ENCODE measurements at regions not wholly inside any gene's neighbourhood (a gene's known extent, or its start where the extent isn't known, plus 50 kb on each side); places are given as distances from the start of the nearest gene placed in this dataset.
"Not testable (repeated sequence)": the region's sequence is repeated elsewhere in the genome, so short reads cannot be mapped to it uniquely, and the experiment has no call there.

DNA sequence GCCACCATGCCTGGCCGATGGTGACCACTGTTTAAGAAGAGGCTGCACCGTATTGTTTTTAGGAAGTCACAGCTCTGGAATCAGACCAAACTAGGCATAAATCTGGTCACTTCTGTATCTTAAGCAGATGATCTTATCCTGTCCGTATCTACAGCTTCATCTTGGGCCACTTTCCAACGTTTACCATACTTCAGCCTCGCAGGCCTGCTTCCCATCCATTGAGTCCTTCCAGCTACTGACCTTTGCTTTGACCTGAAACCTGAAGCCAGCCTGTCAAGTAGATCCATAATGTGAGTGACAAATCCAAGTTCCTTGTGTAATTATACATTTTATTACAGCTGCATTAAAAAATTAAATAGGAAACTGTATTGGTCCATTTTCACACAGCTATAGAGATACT lies 1033.0 kb downstream of the CDH11 start:
- DNase-seq: no peak

DNA sequence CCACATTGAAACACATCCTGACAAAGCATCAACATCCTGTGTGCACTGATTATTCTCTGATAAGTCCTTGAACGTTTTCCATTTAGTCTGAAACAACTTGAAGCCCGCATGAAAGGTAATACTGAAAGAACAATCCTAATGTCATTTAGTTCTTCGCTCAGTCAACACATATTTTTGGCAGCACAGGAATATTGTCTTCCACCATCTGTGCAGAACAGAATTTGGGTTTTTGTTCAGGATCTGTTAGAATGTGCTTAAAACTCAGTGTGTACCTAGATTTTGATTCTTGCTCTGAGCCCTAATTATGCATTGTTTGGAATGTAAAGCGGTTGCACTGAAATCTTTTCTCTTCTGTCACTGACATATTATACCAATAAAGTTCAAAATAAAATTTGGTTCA lies 1036.6 kb downstream of the CDH11 start:
- DNase-seq: no peak

DNA sequence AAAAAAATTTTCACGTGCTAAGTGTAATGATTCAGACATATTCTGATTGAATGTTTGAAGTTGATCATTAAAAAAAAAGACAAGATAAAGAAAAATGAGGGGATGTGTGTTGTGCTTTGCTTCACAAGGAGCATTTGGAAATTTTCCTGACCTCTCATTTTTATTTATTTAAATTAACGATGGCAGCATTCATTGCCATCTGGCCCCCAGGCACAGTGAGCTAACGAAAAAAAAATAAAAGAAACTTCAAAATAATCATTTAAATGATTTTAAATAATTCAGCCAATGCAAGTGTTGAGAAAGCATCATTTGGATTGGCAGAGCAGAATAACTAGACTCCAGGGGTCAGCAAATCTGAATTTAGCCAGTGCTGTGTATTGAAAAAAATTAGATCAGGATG lies 1037.2 kb downstream of the CDH11 start:
- no peak for DNase-seq

DNA sequence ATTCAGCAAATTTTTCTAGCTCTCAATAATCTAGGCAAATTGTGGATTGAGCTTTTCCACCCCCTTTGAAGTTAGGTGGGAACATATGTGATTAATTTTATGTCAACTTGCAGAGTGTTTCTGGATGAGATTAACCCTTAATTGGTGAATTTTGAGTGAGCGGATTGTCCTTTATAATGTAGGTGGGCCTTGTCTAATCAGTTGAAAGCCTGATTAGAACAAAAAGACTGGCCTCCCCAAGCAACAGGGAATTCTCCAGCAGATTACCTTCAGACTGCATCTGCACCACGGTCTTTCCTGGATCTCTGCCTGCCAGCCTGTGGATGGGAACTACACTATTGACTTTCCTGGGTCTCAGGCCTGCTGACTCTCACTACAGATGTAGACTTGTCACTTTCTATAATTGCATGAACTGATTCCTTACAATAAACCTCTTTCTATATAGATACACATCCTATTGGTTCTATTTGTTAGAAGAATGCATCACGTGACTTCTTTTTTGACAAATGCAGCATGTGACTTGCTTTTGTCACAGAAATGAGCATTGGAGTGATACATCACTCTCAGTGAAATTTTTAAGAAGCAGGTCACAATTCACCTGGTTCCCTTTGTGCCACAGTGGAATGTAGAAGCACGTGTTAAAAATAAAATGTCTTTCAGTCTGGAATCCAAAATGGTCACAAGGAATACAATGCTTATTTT lies 1038.3 kb downstream of the CDH11 start:
- no peak for DNase-seq

DNA sequence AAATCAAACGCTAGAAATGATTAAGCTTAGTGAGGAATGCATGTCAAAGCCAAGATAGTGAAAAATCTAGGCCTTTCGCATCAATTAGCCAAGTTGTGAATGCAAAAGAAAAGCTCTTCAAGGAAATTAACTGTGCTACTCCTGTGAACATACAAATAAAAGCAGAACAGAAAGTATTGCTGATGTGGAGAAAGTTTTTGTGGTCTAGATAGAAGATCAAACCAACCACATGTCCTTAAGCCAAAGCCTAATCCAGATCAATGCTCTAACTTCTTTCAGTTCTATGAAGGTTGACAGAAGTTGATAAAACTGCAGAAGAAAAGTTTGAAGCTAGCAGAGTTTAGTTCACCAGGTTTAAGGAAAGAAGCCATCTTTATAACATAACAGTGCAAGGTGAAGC lies 1044.6 kb downstream of the CDH11 start:
- no peak for DNase-seq

DNA sequence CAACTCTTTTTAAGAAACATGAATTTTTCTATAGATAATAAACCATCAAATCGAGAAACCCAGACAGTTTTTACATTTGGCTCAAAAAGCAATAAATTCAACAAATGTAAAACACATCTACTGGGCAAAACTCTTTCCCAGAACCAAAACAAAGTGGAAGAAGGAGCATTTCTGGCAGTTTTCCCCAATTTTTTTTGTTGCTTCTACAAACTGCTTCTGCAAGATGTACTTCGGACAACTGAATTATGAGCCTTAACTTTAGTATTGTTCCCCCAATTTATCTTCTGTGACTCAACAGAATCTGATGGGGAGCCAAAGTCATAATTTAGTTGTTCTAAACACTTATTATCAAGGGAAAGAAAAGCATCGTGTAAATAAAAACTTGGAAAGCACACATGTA lies 1047.2 kb downstream of the CDH11 start:
- DNase-seq: no peak

DNA sequence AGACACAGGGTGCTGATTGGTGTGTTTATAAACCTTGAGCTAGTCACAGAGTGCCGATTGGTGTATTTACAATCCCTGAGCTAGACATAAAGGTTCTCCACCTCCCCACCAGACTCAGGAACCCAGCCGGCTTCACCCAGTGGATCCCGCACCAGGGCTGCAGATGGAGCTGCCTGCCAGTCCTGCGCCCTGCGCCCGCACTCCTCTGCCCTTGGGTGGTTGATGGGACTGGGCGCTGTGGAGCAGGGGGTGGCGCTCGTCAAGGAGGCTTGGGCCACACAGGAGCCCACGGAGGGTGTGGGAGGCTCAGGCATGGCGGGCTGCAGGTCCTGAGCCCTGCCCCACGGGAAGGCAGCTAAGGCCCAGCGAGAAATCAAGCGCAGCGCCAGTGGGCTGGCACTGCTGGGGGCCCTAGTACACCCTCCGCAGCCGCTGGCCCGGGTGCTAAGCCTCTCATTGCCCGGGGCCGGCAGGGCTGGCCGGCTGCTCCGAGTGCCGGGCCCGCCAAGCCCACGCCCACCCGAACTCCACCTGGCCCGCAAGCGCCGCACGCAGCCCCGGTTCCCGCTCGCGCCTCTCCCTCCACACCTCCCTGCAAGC lies 1049.6 kb downstream of the CDH11 start:
- DNase-seq: not testable (repeated sequence)

DNA sequence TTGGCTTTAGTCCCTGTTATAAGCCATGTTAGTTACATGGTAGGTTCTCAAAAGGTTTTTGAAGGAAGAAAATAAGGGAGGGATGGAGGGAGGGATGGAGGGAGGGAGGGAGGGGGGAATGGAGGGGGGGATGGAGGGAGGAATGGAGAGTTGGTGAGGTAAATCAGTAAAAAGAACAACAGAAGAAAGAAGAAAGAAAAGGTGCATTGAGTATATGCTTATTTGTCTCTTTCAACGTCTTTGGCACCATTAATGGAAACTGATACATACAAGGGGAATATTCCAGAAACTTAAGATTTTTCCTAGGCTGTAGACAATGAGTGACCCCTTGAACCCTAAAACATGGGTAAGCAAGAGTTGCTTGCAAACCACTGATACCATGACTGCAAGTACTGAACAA lies 1056.3 kb downstream of the CDH11 start:
- DNase-seq: no peak

DNA sequence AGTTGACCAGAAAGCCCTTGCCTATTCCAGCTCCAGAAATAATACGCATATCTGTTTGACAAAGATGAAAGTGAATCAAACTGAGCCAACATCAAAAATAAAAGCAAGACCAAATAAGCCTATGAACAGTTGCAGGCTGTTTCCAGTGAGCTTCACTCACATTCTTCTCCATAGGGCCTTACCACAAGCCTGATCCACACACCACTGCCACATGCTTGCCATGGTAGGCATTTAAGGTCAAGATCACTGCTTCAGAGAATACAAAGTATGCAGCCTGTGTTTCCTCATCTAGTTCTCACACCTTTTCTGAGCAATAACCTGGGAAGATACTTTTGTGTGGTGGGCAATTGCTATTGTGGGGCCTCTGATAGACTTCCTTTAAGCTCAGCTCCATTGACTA lies 1060.2 kb downstream of the CDH11 start:
- DNase-seq: no peak

DNA sequence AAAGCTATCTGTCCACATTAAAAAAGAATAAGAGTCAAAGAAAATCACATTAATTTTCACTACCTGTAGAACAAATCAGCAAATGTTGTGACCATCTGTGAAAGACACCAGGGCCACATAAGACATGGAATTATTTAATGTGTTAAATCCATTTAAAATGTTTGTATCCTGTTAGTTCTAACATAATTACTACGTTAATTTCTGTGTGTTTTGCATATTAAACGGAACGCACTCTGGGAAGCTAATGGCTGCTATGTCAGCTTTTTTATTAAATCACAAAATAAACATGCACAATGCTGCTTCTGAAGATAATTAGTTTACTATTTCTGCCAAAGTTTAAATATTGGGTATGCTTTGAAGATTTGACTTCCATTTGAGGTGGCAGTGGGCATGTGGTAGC lies 1061.2 kb downstream of the CDH11 start:
- DNase-seq: no peak

DNA sequence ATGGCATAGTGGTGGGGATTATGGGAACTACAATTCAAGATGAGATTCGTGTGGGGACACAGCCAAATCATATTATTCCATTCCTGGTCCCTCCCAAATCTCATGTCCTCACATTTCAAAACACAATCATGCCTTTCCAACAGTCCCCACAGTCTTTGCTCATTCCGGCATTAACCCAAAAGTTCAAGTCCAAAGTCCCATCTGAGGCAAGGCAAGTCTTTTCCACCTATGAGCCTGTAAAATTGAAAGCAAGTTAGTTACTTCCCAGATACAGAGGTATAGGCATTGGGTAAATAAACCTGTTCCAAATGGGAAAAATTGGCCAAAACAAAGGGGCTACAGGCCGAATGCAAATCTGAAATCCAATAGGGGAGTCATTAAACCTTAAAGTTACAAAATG lies 1063.2 kb downstream of the CDH11 start:
- no peak for DNase-seq

DNA sequence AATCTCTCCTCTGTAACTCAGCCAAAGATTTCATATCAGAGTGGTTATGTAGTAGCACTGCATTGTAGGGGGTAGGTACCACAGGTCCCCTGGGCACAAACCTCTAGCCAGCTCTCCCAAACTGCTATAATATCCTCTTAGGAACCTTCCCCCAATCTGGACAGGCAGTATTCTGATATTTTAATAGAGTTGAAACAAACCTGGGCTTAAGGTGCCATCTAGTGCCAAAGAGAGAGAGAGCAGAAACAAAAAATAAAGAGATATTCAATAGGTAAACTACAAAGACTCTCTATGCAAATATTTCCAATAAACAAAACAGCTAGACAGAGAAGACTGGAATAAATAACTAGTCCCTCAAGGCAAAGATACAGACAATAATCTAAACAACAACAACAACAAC lies 1070.0 kb downstream of the CDH11 start:
- DNase-seq: no peak

DNA sequence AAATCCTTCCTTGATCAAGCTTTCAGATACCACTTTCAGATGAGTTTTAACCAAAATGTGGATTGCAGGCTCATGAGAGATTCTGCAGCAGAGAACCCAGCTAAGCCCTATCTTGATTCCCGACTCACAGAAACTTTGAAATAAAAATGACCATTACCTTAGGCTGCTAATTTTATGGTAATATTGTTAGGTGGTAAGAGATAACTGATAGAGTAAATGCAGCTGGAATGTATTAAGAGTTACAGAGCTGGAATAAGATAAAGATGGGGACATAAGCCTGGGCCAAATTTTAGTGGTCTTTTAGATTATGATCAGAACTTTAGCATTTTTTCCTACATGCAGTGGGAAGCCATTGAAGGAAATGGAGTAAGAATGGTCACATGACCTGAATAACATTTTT lies 1074.0 kb downstream of the CDH11 start:
- DNase-seq: no peak

DNA sequence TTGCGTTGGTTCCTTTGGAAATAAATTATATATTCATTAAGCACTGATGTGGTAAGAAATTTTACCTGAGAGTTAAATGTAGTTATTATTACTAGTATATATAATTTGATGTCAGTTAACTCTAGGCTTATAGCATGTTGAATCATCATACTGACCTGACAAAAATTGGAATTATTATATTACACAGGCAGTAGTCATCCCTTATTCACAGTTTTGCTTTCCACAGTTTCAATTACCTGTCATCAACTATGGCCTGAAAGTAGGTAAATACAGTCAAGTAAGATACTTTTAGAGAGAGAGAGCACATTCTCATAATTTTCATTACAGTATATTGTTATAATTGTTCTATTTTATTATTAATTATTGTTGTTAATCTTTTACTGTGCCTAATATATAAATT lies 1074.7 kb downstream of the CDH11 start:
- no peak for DNase-seq

DNA sequence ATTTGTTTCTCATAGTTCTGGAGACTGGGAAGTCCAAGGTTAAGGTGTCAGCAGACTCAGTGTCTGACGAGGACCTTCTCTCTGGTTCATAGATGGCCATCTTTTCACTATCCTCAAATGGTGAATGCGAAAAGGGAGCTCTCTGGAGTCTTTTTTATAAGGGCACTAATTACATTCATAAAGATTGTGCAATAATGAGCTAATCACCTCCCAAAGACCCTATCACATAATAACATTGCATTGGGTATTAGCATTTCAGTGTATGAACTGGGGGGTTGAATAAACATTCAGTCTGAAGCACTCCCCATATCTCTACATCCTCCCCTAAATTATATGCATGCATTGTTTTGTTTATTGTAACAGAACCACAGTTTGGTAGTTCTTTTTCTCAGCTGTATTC lies 1086.5 kb downstream of the CDH11 start:
- DNase-seq: no peak

DNA sequence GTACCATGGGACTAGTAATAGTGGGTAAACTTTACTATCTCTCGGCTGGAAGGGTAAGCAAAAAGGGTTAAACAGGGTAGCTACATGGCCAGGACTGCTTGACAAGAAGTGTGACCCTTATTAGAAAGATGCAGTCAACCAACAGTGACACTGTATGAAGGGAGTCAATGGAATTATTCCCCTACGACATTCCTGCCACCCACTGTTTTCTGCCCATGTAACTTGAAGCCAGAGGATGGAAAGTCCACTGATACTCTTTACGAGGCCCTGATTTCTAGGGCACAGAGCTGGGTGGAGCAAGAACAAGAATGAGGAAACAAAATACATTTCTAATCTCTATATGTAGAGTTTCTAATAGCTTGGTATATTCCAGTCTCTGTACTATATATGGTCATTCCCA lies 1102.5 kb downstream of the CDH11 start:
- DNase-seq: no peak

DNA sequence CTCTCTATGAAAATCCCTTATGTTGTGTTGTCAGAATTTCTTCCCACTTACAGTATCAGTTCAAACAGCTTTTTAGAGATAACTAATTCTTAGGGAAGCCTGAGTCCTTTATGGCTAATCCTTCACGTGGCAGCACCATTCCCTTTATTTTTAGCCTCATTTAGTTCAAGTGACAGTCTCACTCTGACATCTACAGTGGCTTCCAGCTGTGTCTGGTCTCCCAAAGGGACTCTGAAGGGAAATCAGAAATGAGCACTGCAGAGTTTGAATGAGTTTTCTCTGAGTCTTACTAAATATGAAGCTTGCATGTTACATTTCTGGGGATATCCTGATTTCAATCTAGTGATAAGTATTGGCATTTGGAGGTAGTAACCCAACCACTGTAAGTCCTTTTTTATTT lies 1104.1 kb downstream of the CDH11 start:
- DNase-seq: no peak

DNA sequence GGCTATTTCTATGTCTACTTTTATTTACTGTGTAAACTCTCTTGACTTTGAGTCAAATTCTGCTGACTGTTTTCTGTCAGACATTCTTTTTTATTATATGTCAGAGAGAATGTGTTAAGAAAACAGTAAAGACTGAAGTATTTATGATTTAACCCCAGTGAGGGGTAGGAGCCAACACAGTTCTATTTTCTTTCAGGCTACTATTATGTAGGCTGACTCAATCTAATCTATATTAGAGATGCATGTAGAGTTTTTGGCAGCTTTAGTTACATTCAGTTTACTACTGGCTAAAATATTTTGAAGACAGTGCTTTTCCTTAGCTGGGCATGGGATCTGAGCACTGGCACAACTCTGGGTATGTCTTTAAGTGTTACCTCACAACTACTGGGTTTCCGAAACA lies 1108.0 kb downstream of the CDH11 start:
- DNase-seq: no peak

DNA sequence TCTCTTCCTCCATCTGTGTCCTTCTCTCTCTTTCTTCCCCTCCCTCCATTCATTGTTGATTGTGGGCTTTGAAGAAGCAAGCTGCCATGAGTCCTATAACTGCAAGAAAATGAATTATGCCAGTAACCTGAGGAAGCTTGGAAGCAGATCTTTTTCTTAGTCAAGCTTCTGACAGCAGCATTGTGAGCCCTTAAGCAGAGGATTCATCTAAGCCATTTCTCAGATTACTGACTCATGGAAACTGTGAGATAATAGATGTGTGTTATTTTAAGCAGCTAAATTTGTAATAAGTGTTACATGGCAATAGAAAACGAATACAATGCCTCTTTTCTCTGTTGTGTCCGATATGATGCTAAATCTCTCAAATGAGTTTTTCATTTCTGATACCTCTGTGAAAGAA lies 1109.7 kb downstream of the CDH11 start:
- DNase-seq: no peak

DNA sequence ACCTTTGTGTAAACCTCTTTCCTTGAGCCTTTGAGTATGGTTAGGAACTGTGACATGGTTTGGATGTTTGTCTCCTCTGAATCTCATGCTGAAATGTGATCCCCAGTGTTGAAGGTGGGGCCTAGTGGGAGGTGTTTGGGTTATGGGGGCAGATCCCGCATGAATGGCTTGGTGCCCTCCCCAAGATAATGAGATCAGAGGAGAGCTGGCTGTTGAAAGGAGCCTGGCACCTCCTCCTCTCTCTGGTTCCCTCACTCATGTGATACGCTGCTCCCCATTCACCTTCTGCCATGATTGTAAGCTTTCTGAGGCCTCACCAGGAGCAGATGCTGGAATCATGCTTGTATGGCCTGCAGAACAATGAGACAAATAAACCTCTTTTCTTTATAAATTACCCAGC lies 1110.2 kb downstream of the CDH11 start:
- no peak for DNase-seq

DNA sequence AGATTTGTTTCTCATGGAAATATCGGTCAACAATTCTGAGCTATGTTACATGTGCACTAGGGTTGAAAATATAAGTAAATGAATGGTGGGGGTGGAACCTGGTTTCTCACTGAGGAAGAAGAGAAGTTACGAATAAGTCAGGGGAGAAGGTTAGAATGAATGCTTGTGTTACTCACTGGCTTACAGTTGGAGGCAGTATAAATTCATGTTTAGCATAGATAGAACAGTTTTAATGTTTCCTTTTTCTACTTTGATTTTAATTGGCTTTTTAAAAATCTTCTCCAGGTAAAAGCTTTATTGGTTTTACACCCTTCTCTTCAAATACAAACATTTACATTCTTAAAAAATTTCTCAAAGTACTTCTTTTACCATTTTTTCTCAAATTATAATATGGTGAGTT lies 1113.7 kb downstream of the CDH11 start:
- DNase-seq: no peak

DNA sequence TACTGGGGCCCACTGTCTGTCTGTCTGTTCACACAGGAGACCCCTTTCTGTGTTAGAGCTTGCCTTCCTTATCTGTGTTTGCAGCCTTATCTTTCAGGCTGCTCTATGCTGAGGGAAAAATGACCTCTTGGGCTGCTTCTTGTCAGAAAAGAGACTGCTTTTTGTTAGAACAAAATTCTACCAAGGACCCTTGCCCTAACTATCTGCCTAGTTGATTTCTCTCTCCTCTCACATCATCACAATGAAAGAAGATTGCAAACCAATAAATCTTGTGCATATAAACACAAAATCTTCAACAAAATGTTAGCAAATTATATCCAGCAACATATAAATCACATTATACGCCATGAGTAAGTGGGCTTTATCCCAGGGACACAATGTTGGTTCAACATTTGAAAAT lies 1117.7 kb downstream of the CDH11 start:
- no peak for DNase-seq

DNA sequence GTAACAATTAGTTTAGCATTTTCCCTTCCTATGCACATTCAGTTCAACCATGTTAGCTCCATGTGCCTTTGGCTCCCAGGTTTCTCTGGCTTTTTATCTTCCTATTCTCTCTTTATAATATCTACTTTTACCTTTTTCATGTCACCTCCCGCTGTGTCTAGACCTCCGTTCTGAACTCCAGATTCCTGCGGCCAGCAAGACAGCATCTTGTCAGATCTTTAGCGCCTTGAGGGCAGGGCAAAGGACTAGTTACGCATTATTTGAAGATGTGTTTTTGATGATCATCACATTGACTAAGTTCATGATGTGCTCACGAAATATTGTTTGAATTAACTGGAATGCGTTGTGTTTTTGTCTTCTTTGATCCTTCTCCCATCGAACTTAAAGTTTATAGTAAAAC lies 1126.8 kb downstream of the CDH11 start:
- DNase-seq: no peak

DNA sequence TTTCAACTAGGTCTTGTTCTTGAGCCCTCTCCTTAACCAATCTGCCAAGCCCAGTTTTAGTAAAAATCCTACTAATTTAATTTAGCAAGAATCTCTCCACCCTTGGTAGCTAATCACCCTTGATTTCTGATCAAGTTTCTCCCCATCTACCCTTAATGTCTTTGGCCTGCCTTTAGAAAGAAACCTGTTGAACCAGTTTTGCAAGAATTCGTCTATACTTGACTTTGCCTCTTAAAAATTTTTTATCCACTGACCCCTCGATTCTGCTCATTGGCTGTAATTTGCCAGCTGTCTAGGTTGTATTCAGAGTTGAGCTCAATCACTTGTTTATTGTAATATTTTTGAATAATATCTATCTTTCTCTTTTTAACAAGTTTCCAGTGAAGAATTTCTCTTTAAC lies 1138.5 kb downstream of the CDH11 start:
- no peak for DNase-seq

DNA sequence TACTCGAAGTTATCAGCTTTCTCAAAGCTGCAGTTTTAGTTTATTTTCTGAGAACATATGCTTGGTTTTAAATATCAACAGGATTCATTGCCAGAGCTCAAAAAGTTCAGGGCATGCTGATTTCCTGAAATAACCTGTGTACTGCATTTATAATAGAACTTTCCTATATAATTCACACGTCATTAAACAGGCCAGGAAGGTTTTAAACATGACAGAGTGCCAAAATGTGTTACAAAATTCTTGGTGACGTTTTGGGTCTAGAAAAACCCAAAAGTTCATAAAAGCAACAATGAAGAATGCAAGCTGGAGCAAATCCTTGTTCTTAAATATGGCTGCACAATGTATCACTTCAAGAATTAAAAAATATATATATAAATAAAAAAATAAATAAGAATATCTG lies 1139.1 kb downstream of the CDH11 start:
- no peak for DNase-seq
